RPMI7951 (cell line): ENCODE measurements at regions not wholly inside any gene's neighbourhood (a gene's known extent, or its start where the extent isn't known, plus 50 kb on each side); places are given as distances from the start of the nearest gene placed in this dataset.

ENCODE experiments used
- DNase-seq: peaks from one replicate; pipeline ENCODE4 v3.0.0-alpha.2; 2012; ENCODE audit warnings: low read depth

DNA sequence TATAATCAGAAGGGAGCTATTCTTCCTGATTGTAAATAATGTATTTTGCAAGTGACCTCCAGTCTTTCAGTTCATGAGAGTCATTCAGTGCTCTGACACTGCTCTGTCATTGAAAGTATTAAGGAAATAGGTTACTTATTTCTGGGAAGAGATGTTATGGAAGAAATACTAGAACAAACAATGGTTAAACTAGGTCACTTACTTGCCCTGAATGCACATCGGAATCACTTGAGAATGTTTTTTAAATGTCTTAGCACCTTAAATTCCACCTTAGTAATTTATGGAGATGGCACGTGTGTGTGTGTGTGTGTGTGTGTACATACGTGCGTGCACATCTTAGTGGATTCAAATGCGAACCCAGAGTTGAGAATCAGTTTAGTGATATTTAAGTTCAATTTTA lies 126.6 kb upstream of the KCNH7 start:
- DNase-seq: no peak

DNA sequence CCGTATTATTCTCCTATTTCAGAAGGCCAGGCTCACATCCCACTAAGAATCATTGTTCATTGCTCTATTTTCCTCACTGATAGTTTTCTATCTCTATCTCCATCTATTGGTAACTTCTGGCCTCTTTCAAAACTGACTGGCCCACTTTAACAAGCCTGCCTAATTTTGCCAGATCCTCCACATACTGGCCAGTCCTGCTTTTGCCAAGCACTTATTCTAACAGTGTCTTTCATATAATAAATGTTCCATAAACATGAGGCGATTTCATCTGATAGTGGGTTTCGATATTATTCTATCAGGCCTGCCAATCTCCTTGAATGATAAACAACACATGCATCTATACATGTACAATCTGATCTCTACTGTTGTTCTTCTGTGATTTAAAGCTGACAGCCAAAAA lies 125.9 kb upstream of the KCNH7 start:
- DNase-seq: no peak

DNA sequence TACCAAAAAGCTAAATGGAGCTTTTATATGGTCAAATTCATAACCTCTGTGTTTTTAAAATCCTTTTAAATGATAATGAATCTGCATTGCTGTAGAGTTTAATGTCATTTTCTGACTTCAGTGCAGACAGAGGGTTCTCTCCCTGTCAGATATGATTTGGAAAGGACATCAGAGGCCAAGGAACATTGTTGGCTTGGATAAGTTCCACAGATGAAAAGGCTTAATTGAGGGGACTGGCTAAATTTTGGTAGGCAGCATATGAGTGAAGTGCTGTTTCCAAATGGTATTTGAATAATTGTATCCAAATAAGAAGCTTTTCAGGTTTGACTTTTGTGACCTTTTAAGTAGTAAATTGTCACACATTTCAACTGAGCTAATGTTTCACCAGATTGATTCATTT lies 124.6 kb upstream of the KCNH7 start:
- DNase-seq: no peak

DNA sequence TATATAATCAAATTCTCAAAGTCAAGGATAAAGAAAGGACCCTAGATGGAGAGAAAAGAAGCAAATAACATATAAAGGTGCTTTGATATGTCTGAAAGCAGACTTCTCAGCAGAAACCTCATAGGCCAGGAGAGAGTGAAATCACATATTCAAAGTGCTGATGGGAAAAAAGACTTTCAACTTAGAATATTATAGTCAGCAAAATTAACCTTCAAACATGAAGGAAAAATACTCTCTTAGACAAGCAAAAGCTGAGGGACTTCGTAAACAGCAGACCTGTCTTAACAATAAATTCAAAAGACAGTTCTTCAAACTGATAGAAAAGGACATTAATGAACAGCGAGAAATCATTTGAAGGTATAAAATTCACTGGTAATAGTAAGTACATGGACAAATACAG lies 107.2 kb upstream of the KCNH7 start:
- DNase-seq: no peak

DNA sequence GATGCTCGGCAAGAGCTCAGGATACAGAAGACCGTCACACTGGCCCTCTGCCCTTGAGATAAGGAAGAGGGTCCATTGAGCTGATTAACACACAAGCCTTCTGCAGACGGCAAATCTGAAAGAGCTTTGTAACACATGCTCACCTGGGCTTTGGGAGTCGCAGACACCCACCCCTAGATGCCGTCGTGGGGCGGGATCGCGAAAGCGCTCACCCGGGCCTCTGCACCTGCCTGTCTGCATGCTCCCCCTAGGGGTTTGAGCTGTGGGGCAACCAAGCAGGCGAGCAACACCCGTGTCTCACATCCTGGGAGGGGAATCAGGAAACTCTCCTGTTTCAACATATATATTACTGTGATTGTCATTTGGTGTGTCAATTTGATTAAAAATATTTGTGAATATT lies 99.8 kb upstream of the KCNH7 start:
- no peak for DNase-seq

DNA sequence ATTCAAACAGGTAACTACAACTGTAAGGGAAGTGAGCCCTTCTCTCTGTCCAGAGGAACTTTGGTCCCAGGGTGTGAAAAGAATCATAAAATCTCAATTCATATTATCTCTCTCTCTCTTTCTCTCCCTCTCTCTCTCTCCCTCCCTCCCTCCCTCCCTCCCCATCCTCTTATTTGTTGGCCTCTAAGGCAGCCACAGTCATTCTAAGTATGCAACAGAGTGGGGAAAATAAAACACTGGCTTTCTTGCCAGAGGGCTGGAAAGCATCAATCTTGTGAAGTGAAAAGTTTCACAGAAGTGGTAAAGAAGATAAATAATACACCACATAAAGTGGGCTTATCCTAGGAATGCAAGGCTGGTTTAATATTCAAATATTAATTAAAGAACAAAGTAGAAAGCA lies 95.6 kb upstream of the KCNH7 start:
- DNase-seq: no peak

DNA sequence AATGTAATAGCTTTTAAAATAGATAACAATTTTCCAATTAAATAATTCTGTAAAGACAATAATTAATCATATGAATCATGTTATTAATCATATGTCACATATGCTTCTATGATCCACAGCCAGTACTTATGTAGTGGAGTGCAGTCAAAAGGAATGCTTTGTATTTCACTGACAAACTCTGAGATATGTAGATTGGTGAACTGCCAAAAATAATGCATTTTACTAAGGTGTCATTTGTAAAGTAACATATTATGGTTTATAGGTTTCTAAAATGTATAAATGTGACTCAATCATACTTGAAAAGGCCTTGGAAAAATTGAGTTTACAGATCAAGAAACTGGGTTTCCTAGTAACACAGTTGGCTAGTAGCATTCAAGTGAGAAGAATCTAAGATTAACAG lies 93.8 kb upstream of the KCNH7 start:
- no peak for DNase-seq

DNA sequence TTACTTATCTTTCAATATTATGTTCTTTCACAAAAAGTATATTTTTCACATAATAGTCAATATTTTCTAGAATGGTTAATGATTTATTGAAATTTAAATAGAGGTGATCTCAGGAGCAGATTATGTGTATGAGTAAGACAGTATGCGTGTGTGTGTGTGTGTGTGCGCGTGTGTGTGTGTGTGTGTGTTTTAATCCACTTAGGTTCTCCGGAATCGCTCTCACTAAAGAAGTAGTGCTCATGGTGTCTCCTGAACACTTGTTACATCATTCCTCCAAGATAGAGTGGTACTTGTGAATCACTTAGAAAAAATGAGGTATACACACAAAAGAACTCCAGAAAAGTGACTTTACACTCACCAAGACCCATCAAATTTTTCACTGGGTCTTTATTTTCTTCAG lies 91.0 kb upstream of the KCNH7 start:
- DNase-seq: no peak

DNA sequence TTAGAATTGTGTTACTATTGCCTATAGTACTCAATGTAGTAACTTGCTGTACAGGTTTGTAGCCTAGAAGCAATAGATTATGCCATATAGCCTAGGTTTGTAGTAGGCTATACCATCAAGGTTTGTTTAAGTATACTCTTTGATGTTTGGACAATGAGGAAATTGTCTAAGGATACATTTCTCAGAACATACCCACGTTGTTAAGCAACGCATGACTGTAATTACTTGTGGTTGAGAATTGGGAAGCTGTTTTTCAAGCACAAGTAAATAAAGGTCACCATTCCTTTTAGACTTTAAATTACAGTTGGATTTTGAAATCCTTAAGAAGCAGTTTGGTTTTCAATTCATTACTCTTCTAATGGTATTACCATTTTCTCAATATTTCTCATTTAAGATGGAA lies 89.8 kb upstream of the KCNH7 start:
- DNase-seq: peak; percentile 3

DNA sequence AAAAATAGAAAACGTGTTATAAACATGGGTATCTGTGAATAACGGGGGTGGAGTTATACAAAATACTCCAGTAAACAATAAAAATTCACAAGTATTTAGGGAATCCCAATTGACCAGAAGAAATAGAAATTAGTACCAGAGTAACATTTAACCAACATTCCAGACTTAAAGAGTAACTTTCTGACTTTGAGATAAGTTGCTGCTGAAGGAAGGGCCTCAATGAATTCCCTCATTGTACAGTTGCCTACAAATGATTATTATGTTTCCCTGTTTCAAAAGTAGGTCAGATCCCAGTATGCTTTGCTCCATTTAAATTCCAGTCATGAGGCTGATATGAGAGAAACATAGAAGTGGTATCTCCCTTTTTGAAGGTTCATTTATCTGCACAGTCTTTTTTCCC lies 88.3 kb upstream of the KCNH7 start:
- no peak for DNase-seq

DNA sequence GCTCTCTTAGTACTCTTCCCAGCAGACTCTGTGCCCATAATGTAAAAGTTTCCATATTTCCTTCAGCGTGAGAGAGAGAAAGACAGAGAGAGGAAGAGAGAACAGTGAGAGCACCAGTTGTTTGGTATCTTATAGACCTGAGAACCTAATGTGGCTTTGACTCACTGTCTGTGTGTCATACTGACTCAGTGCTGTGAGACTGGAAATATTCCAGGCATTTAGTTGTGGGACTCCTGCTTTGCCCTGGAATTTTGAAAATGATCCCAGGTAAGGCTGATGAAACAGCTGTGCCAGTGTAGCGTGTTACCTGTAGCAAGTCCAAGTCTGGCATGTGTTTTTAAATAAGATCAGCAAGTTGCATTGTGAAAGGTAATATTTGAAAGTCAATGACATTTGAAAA lies 87.9 kb upstream of the KCNH7 start:
- peak; percentile 40 for DNase-seq

DNA sequence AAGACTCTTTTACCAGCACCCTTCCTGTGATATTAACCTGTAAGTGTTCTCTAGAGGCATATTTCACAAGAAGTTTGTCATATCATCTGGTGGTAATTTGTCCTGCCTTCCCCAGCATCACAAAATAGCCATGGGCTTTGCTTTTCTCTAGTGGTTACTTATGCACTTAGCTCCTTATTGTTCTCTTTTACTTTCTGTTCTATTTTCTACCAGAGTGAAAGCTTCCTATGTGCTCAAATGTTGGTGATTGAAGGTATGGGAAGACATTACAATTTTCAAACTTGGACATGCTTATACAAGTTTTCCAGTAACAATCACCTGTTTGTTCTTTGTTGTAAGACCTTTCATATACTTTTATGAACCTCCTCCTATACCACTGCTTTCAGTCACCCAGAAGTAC lies 87.0 kb upstream of the KCNH7 start:
- DNase-seq: no peak

DNA sequence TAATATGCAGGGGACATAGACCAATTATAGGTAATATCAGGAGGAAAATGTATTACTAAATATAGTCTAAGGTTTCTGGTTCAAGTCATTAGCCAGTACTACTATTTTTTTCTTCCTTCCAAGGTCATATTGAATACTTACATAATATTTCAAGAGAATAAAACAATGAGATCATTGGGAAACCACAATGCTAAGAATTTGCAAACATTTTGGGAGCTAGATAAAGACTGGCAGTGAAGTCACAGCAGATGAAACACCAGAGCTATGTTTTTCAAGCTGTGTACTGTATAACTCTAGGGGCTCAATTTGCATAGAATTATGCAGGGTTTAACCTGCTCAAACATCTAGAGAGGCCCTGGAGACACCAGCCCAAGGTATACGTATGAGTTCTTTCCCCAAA lies 80.5 kb upstream of the KCNH7 start:
- no peak for DNase-seq

DNA sequence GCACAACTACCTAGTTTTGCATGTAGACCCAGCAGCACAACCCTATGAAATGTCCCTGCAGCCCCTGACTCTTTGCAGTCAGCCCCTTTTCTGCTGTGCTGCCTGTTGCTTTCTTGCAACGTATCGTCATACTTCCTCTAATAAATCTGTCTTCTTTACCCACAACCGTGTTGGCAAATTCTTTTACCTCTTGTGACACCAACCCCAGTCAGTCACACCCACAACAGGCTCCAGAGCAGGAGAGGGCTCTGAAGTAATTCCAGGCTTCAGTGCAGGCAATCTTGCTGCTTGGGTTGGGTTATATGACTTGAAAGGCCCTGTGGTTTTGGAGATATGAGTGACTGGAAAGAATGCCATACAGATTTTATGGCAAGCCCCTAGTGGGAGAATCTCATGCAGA lies 79.1 kb upstream of the KCNH7 start:
- DNase-seq: no peak

DNA sequence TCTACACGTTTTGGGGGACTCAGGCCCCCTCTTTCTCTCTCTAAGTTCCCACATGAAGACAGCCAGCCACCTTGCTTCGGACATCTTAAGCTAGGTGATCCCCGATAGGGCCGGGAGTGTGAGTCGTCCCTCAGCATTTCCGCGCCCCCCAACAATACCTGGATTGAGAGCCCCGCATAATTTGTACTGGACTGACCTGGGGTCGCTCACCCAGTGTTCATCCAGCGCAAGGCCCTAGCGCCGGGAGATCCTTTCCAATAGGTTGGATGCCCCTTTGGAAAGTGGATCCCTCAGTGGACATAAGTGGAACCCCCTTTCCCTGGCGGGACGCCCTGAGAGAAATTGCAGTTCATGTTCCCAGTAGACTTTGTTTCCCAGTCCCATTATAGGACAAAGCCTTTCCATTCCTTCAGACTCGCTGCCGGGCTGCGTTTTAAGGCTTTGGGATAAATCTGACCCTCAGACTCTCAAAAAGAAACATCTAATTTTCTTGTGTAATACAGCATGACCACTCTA lies 77.8 kb upstream of the KCNH7 start:
- no peak for DNase-seq

DNA sequence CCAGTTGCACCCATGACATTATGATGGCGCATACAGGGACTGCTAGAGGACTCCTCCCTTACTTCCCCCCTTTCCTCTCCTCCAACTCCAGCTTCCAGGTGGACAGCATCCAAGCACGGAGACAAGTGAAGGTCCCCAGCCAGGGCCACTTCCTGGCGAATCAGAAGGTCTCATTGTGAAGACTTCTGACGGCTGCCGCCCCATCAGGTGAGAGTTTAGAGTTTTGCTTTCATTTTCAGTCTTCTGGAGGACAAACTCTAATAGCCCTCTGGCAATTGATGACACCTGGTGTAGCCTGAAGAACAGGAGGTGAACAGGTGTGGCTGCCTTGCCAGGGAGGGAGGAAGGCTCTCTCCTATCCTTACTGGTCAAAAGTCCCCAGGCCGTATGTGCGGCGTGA lies 77.3 kb upstream of the KCNH7 start:
- DNase-seq: no peak

DNA sequence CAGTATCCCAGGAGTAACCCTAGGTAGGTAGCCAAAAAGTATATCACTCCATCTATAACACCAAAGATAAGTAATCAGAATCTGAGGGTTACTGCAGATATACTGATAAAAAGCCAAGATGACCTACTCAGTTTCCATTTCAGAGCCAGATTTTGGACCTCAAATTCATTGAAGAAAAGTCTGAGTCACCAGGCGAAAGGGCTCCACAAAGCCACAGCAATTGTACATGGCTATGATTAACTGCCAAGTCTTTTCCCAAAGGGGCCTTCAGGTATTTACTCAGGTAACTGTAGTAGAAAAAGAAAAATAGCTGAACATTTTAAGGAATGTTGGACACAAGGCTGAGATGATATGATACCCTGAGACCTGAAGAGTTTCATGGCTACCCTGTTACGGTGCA lies 75.6 kb upstream of the KCNH7 start:
- no peak for DNase-seq

DNA sequence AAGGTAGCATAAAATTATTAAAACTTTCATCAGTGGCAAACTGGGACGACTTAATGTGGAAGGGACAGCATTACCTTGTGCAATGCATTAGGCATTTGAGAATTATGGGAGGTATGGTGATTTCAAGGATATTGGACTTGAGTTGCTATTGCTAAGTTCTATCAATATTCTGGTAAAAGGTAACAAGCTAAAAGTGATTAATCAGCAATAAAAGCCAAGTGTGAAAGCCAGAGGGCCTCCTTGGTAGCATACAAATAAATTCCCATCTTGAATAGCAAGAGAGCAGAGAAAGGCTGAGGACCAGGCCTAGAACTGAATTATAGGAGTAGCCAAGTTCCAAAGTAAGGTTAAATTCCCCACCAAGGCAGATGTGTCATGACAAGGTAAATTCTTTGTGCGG lies 74.2 kb upstream of the KCNH7 start:
- DNase-seq: no peak

DNA sequence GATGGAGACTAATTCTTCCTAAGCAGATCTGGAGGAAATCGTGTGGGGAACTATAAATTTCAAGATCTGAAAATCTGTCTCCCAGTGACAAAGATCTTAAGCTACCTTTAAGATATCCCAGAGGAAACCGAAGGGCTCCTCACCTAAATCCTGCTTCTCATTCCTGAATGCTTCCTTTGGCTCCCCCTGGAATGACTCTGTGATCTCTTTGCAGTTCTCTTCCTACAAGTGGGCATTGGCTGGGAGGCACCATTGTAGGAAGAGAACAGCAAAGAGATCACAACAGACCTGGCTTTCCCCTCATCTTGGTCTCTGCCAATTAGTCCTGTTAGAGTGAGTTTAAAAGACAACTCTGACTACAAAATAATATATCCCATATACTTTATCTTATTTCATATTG lies 70.0 kb upstream of the KCNH7 start:
- DNase-seq: no peak

DNA sequence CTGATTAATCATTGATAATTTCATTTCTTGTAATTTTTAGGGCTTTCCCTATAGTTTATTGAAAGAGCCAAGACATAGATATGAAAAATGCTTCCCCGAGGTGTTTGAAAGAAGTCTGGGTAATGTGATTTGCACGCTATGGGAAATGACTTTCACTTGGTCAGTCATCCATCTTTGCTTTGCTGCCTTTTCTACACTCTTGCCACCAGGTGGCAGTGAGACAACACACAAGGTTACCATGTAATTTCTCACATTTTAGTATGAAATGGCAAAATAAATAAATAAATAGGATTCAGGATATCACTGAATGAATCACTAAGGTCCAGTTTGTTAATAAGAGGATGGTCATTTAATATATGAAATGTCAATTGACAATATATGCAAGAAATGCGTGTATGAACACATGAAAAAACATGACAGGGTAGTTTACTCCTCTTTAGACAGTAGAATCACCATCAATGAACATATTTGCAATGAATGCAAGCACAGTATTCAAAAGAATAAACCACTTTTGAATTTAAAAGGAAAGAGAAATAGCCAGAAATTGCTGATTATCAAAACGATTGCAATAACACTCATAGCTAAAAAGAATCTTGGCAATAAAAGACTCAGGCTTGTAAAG lies 52.2 kb upstream of the KCNH7 start:
- DNase-seq: peak; percentile 62

DNA sequence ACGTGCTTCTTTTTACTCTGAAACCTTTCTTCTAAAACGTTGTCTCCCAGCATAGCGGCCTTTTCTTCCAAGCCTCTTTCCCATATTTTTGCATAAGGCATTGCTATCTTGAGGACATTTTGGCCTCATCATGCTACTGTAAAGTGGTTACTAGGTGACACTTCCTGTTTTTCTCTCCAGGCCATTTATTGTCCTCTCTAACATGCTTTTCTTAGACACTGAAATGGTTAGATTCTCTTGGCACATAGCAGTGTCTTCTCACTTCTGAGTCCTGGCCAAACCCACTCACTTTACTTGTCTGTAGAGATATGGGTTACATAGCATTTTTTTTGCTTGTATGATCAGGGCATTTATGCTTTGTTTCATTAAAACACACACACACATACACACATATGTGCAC lies 50.1 kb upstream of the KCNH7 start:
- DNase-seq: no peak
